LNCaP clone FGC (cell line): ENCODE measurements at regions not wholly inside any gene's neighbourhood (a gene's known extent, or its start where the extent isn't known, plus 50 kb on each side); places are given as distances from the start of the nearest gene placed in this dataset.

Experiments
- DNase-seq: peaks from one replicate; pipeline ENCODE4 v3.0.0-alpha.2; 2011; ENCODE audit warnings: low read depth
- H3K4me3 ChIP-seq: 2 replicates; pipeline ENCODE4 v1.5.1; 2011; ENCODE audit warnings: mild to moderate bottlenecking, low read depth, low read length, control low read depth
- CTCF ChIP-seq: IDR thresholded peaks from 2 replicates; pipeline ENCODE4 v1.5.1; 2012; ENCODE audit warnings: mild to moderate bottlenecking; ENCODE audit not compliant: control insufficient read depth, insufficient read depth; ENCODE audit errors: extremely low read depth

- H3K4me3 ChIP-seq, result no peak overlapping the region
- no peak for TF ChIP-seq CTCF
- no peak for DNase-seq
Observed at GRCh38 chr3:107884719-107885460, 205.9 kb downstream of the CD47 start.

- no peak for DNase-seq
- H3K4me3 ChIP-seq, result no peak overlapping the region
- TF ChIP-seq CTCF, result no peak
Observed at GRCh38 chr3:107884028-107884427, 206.8 kb downstream of the CD47 start.

- TF ChIP-seq CTCF, result no peak
- DNase-seq, result no peak
Observed at GRCh38 chr3:107882881-107883280, 207.9 kb downstream of the CD47 start.

GRCh38 chr3:107882261-107882660 lies 208.6 kb downstream of the CD47 start:
- H3K4me3 ChIP-seq, result no peak overlapping the region
- no peak for DNase-seq
- TF ChIP-seq CTCF, result no peak

More at GRCh38 chr3:107882881-107883280, 207.9 kb downstream of the CD47 start:
- no peak overlapping the region for H3K4me3 ChIP-seq

- TF ChIP-seq CTCF, result no peak
- no peak overlapping the region for H3K4me3 ChIP-seq
- no peak for DNase-seq
Observed at GRCh38 chr3:107881509-107881908, 209.3 kb downstream of the CD47 start.

GRCh38 chr3:107880702-107881101 lies 210.1 kb downstream of the CD47 start:
- DNase-seq, result no peak
- no peak for TF ChIP-seq CTCF
- no peak overlapping the region for H3K4me3 ChIP-seq

GRCh38 chr3:107877936-107878335 lies 212.9 kb downstream of the CD47 start:
- no peak for TF ChIP-seq CTCF
- DNase-seq, result no peak
- H3K4me3 ChIP-seq, result no peak overlapping the region
